Transverse colon (tissue), 4 donors: ENCODE measurements at regions not wholly inside any gene's neighbourhood (a gene's known extent, or its start where the extent isn't known, plus 50 kb on each side); places are given as distances from the start of the nearest gene placed in this dataset.

Experiments used
- DNase-seq: peaks from one replicate; pipeline ENCODE4 v3.0.0-alpha.2; 2019
- H3K27ac ChIP-seq, 4 donors: fragments of 200-600 bp; sonication (generic); 2 replicates each; pipeline ENCODE4 v1.5.1; 2016 to 2018; ENCODE audit warnings: inconsistent platforms in 4 of 4
- H3K27me3 ChIP-seq: fragments of 200-600 bp; sonication (generic); 2 replicates; pipeline ENCODE4 v1.5.1; 2017; ENCODE audit warnings: inconsistent platforms
- H3K36me3 ChIP-seq, 4 donors: fragments of 200-600 bp; sonication (generic); 2 replicates each; pipeline ENCODE4 v1.5.1; 2017 to 2019; ENCODE audit warnings: inconsistent platforms in 4 of 4
- H3K4me1 ChIP-seq, 4 donors: fragments of 200-600 bp; sonication (generic); 2 replicates each; pipeline ENCODE4 v1.5.1; 2017 to 2020; ENCODE audit warnings: inconsistent platforms in 4 of 4
- H3K4me3 ChIP-seq, 4 donors: fragments of 200-600 bp; sonication (generic); 1 replicate in 1 of 4; 2 replicates in 3 of 4; pipeline versions ENCODE4 v1.5.1 to v1.6.1; 2017 to 2019; ENCODE audit warnings: inconsistent platforms in 4 of 4
- H3K9me3 ChIP-seq, 2 donors: fragments of 200-600 bp; sonication (generic); 2 replicates each; pipeline ENCODE4 v1.5.1; 2017 to 2019; ENCODE audit warnings: inconsistent platforms in 2 of 2
- EP300 ChIP-seq: sonication (generic); formaldehyde crosslinking; IDR thresholded peaks from one replicate; pipeline ENCODE4 v1.6.1; 2017; ENCODE audit warnings: antibody characterized with exemption, low read depth
- POLR2A ChIP-seq: fragments of 450-650 bp; IDR thresholded peaks from one replicate; pipeline ENCODE4 v1.6.1; 2016; ENCODE audit warnings: antibody characterized with exemption, mild to moderate bottlenecking, moderate library complexity
- POLR2AphosphoS5 ChIP-seq, 3 donors: sonication (generic); formaldehyde crosslinking; IDR thresholded peaks; one replicate each; pipeline ENCODE4 v1.6.1; 2016; ENCODE audit warnings: antibody characterized with exemption in 3 of 3
- WGBS, 2 donors: methylation state at CpG; one replicate each; pipeline ENCODE4 v1.1.5; 2018; ENCODE audit warnings: low coverage in 1 of 2; 5-methylcytosine and 5-hydroxymethylcytosine counted together
- in situ Hi-C, 4 donors: fragments of 200-750 bp; cut with MboI; loops; one replicate each; pipeline versions ENCODE4 v1.15.0 to v1.15.1; 2017; ENCODE audit warnings: low sequenced_read_pairs in 3 of 4, low pct_ligation_motif_present in 1 of 4, low pct_unique_long_range_greater_than_20kb in 1 of 4
- intact Hi-C: fragments of 100-400 bp; cut with DNase I; formaldehyde crosslinking; loops from one replicate; pipeline ENCODE4 v1.15.1; 2023; ENCODE audit warnings: low total_unique reads
- TF ChIP-seq, protein P1 (sequence below), 5 experiments: fragments of 200-600 bp in 3 of 5; fragments of 450-650 bp in 2 of 5; sonication (generic) in 3 of 5; IDR thresholded peaks; 1 replicate in 2 of 5; 2 replicates in 3 of 5; pipeline ENCODE4 v1.5.1; 2016 to 2017; ENCODE audit warnings: antibody characterized with exemption in 5 of 5, inconsistent platforms in 3 of 5, mild to moderate bottlenecking in 2 of 5, moderate library complexity in 1 of 5

DNA sequence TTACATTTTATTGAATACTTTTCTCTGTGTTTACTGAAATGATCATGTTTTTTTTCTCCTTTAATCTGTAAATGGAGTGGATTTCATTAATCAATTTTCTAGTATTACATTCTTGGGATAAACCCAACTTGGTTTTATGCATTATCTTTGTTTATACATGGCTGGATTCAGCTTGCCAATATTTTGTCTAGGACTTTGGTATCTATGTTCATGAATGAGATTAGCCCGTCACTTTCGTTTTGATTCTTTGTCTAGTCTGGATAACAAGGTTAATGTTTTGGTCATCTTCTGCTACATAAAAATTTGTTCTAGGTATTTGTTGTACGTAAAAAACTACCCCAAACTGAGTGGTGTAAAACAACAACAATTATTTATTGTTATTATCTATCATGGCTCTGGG lies 127.9 kb upstream of the PAX6 start:
- no peak overlapping the region for H3K27ac ChIP-seq
- WGBS, 2 donors, result 61 to 82% methylated on average over 3 of the region's 3 CpGs
- no peak for DNase-seq
- in situ Hi-C loops (no loop called here), intact Hi-C loops (no loop called here)
- no peaks in the 10 kb centered on the region for H3K4me1 ChIP-seq
- no peaks in the 10 kb centered on the region for H3K9me3 ChIP-seq
- H3K36me3 ChIP-seq, result no peaks in the 10 kb centered on the region
- H3K27me3 ChIP-seq, result no peaks in the 10 kb centered on the region
- TF ChIP-seq EP300 (no peak), POLR2AphosphoS5 (IDR thresholded peaks at IDR 0.05) (no peak), POLR2A (no peak)
- TF ChIP-seq, protein P1, sequence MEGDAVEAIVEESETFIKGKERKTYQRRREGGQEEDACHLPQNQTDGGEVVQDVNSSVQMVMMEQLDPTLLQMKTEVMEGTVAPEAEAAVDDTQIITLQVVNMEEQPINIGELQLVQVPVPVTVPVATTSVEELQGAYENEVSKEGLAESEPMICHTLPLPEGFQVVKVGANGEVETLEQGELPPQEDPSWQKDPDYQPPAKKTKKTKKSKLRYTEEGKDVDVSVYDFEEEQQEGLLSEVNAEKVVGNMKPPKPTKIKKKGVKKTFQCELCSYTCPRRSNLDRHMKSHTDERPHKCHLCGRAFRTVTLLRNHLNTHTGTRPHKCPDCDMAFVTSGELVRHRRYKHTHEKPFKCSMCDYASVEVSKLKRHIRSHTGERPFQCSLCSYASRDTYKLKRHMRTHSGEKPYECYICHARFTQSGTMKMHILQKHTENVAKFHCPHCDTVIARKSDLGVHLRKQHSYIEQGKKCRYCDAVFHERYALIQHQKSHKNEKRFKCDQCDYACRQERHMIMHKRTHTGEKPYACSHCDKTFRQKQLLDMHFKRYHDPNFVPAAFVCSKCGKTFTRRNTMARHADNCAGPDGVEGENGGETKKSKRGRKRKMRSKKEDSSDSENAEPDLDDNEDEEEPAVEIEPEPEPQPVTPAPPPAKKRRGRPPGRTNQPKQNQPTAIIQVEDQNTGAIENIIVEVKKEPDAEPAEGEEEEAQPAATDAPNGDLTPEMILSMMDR (IDR thresholded peaks at IDR 0.05), result no peak
- H3K4me3 ChIP-seq, result no peak overlapping the region

DNA sequence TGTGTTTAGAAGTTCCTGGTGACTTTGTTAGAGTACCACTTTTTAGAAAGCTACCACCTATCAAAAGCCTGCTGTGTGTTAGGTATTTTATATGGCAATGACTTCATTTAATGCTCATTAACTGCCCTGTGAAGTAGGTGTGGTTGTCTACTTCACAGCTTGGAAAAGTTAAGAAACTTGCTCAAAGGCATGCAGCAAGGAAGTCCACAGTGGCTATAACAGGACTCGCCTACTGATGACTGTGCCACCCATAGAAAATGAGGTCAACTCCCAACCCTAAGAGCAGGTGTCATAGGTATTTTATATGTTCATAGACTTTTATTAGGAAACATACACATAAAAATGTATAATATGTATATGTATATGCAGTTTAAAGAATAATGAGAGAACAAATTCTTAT lies 125.2 kb upstream of the PAX6 start:
- H3K27ac ChIP-seq, result no peak overlapping the region
- in situ Hi-C loops (no loop called here), intact Hi-C loops (no loop called here)
- TF ChIP-seq POLR2A (no peak), EP300 (no peak), POLR2AphosphoS5 (IDR thresholded peaks at IDR 0.05) (no peak)
- TF ChIP-seq, protein P1 (IDR thresholded peaks at IDR 0.05), result no peak
- no peaks in the 10 kb centered on the region for H3K36me3 ChIP-seq
- no peaks in the 10 kb centered on the region for H3K27me3 ChIP-seq
- H3K4me3 ChIP-seq, result no peak overlapping the region
- H3K4me1 ChIP-seq, result no peaks in the 10 kb centered on the region
- no peak for DNase-seq
- H3K9me3 ChIP-seq, result no peaks in the 10 kb centered on the region
- WGBS, 2 donors, result 54% methylated on average over 1 of the region's 1 CpG; no CpG with 5 or more reads in 1 of the 2 donors

DNA sequence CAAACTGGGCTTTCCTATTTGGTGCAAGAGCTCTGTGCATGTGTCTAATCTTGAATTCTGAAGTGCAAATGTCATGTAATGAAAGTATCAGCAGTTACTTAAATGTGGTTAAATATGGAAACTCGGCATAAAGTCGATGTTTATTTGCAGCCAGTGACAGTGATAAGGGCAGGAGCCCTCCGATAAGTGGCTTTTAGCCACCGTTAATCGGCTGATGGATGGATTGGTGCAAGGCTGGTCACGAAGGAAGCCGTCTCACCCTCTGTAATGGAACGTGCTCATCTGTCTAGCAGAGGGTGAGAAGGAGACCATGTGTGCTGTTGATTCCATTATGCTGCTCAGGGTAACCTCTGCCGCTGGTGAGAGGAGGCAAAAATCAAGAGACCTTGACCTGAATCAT lies 121.8 kb upstream of the PAX6 start:
- Histone ChIP-seq H3K9me3 (no peaks in the 10 kb centered on the region), H3K4me1 (no peaks in the 10 kb centered on the region), H3K36me3 (no peaks in the 10 kb centered on the region), H3K4me3 (no peak overlapping the region), H3K27ac (no peak overlapping the region), H3K27me3 (no peaks in the 10 kb centered on the region)
- no peak for DNase-seq
- in situ Hi-C loops (no loop called here), intact Hi-C loops (no loop called here)
- 66 to 74% methylated on average over 6 to 9 of the region's 9 CpGs for WGBS, 2 donors
- no peak for TF ChIP-seq POLR2AphosphoS5 (IDR thresholded peaks at IDR 0.05)
- no peak for TF ChIP-seq POLR2A
- no peak for TF ChIP-seq EP300
- TF ChIP-seq, protein P1 (IDR thresholded peaks at IDR 0.05), result no peak

DNA sequence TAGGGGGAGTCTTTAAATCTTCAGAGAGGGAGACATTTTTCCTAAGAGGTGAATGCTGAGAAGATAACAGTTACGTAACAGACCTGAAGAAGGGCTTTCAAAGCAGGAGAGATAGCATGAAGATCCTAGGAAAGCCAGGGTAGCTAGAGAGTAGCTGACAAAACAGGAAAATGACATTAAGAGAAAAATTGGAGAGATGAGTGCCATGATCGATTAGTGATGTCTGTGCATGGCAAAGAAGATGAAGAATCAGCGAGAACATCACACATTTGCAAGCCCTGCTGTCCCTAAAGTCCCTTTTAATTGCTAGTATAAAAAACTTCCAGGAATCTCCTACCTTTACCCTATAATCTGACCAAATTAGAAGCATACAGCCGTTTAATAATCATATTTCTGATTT lies 116.9 kb upstream of the PAX6 start:
- intact Hi-C loops (no loop called here), in situ Hi-C loops (no loop called here)
- no peak overlapping the region for H3K4me3 ChIP-seq
- no peaks in the 10 kb centered on the region for H3K27me3 ChIP-seq
- no peak for TF ChIP-seq EP300
- TF ChIP-seq POLR2AphosphoS5 (IDR thresholded peaks at IDR 0.05), result no peak
- no peak for TF ChIP-seq POLR2A
- TF ChIP-seq, protein P1 (IDR thresholded peaks at IDR 0.05), result no peak
- no peaks in the 10 kb centered on the region for H3K4me1 ChIP-seq
- 70 to 73% methylated on average over 4 of the region's 4 CpGs for WGBS, 2 donors
- H3K9me3 ChIP-seq, result no peaks in the 10 kb centered on the region
- no peaks in the 10 kb centered on the region for H3K36me3 ChIP-seq
- no peak overlapping the region for H3K27ac ChIP-seq
- no peak for DNase-seq
